Prostate gland (tissue), 2 donors: ENCODE measurements at regions not wholly inside any gene's neighbourhood (a gene's known extent, or its start where the extent isn't known, plus 50 kb on each side); places are given as distances from the start of the nearest gene placed in this dataset.

Experiments used
- CTCF ChIP-seq, 4 experiments: fragments of 200-600 bp in 2 of 4; fragments of 450-650 bp in 2 of 4; sonication (generic) in 2 of 4; IDR thresholded peaks; 1 replicate in 3 of 4; 2 replicates in 1 of 4; pipeline ENCODE4 v1.5.1; 2016 to 2019; ENCODE audit warnings: antibody characterized with exemption in 4 of 4, mild to moderate bottlenecking in 2 of 4, moderate library complexity in 2 of 4
- POLR2A ChIP-seq: fragments of 450-650 bp; IDR thresholded peaks from one replicate; pipeline ENCODE4 v1.6.1; 2016; ENCODE audit warnings: antibody characterized with exemption, mild to moderate bottlenecking

- TF ChIP-seq CTCF (IDR thresholded peaks at IDR 0.05) (no peak), POLR2A (no peak)
These were observed 1460.7 kb downstream of the OLFM4 start for GRCh38 chr13:54489359-54489758.
